Left lung (tissue), 4 donors: ENCODE measurements at regions not wholly inside any gene's neighbourhood (a gene's known extent, or its start where the extent isn't known, plus 50 kb on each side); places are given as distances from the start of the nearest gene placed in this dataset.

ENCODE experiments used
- ATAC-seq: fragments of 200-7000 bp; cut with Tn5 transposase; one replicate; pipeline ENCODE4 v1.9.1; 2020; ENCODE audit warnings: moderate library complexity
- DNase-seq, 4 donors: peaks; one replicate each; pipeline ENCODE4 v3.0.0-alpha.2; 2013 to 2020
- H3K27ac ChIP-seq, 2 donors: fragments of 200-600 bp; sonication (generic) in 1 of 2; one replicate each; pipeline versions ENCODE4 v1.5.0 to v1.8.0; 2020 to 2021
- H3K27me3 ChIP-seq, 2 donors: fragments of 200-600 bp; sonication (generic) in 1 of 2; one replicate each; pipeline versions ENCODE4 v1.5.0 to v1.8.0; 2020 to 2021
- H3K36me3 ChIP-seq, 2 donors: fragments of 200-600 bp; sonication (generic) in 1 of 2; one replicate each; pipeline versions ENCODE4 v1.5.0 to v1.8.0; 2020 to 2021
- H3K4me1 ChIP-seq, 2 donors: fragments of 200-600 bp; one replicate each; pipeline ENCODE4 v1.8.0; 2021
- H3K4me3 ChIP-seq, 2 donors: fragments of 200-600 bp; sonication (generic) in 1 of 2; one replicate each; pipeline versions ENCODE4 v1.5.0 to v1.8.0; 2020 to 2021; ENCODE audit warnings: mild to moderate bottlenecking in 1 of 2
- H3K9me3 ChIP-seq, 2 donors: fragments of 200-600 bp; sonication (generic) in 1 of 2; one replicate each; pipeline versions ENCODE4 v1.5.0 to v1.8.0; 2020 to 2021
- CTCF ChIP-seq, 2 donors: fragments of 200-600 bp; sonication (generic) in 1 of 2; IDR thresholded peaks; one replicate each; pipeline versions ENCODE4 v1.5.0 to v1.8.0; 2021; ENCODE audit warnings: antibody characterized with exemption in 2 of 2
- intact Hi-C, 2 donors: fragments of 100-400 bp; cut with DNase I; formaldehyde crosslinking; loops; one replicate each; pipeline versions ENCODE4 v1.11.2 to v1.14.2; 2022
- donor health status: DM: no; HTN: yes; CAD: no.
- donor health status: DM: no; HTN: no; CAD: no.

GRCh38 chr14:62027958-62028357, 265.7 kb downstream of the SNAPC1 start:
- Histone ChIP-seq H3K36me3 (no peaks in the 10 kb centered on the region), H3K9me3 (peaks cover 0 to 4% of the 10 kb centered on the region in 2 donors), H3K27me3 (no peaks in the 10 kb centered on the region), H3K27ac (no peak overlapping the region), H3K4me1 (no peaks in the 10 kb centered on the region), H3K4me3 (no peak overlapping the region)
- intact Hi-C loops, result no loop called here
- no peak for TF ChIP-seq CTCF (IDR thresholded peaks at IDR 0.05)
- ATAC-seq, result no peak
- DNase-seq, result no peak

DNA sequence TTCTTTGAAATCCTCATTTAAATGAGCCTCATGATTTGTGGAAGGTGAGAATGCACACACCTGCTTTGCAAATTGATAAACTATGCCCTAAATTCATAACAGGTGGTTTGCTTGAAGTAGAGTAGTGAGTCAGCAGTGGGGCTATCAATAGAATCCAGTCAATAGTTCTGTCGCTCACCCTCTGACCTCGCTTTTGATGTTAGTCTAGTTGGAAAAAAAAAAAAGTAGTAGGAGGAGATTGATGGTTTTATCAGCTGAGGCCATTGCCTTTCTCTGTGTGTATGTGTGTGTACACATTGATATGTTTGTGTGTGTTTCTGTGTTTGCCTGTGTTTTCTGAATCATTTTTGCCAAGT, 267.3 kb downstream of the SNAPC1 start:
- DNase-seq (no peak), ATAC-seq (no peak)
- Histone ChIP-seq H3K4me3 (no peak overlapping the region), H3K27ac (no peak overlapping the region), H3K4me1 (no peaks in the 10 kb centered on the region), H3K36me3 (no peaks in the 10 kb centered on the region), H3K27me3 (no peaks in the 10 kb centered on the region), H3K9me3 (peaks cover 0 to 4% of the 10 kb centered on the region in 2 donors)
- no peak for TF ChIP-seq CTCF (IDR thresholded peaks at IDR 0.05)
- intact Hi-C loops, result no loop called here

DNA sequence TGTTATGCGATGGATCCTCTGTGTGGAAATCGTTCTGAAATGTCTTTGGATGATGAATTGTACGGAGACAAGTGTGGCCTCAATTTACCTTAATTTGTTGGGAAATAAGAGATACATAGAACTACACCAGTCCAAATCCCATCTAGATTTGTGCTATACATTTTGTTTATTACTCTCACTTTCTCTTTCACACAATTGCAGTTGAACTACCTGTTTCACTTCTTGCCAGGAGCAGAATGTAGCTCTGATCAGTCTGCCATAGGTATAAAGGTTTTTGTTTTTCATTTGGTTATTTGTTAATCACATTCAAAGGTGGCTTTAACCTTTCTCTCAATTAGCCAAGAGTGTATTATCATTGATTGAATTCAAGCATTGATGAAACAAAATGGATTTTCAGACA, 268.2 kb downstream of the SNAPC1 start:
- Histone ChIP-seq H3K4me3 (no peak overlapping the region), H3K27me3 (no peaks in the 10 kb centered on the region), H3K27ac (no peak overlapping the region), H3K36me3 (no peaks in the 10 kb centered on the region), H3K9me3 (no peaks in the 10 kb centered on the region), H3K4me1 (no peaks in the 10 kb centered on the region)
- ATAC-seq (no peak), DNase-seq (no peak)
- TF ChIP-seq CTCF (IDR thresholded peaks at IDR 0.05), result no peak
- intact Hi-C loops, result no loop called here

DNA sequence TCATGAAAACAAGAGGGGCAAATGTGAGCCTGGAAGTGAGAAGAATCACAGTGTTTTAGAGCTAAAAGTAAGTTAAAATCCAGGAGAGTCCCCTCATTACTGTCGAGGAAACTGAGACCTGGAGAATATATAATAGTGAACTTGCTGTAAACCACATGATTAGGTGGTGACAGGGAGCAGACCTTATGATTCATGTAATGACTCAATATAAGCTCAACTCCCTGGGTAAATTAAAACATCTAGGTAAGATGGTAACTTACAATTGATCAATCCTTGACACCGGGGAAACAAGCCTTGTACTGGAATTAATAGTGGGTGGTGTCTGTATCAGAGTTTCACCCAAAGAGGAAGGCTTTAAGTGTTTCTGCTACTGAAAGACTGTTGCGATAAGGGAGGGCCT, 269.3 kb downstream of the SNAPC1 start:
- no peak for TF ChIP-seq CTCF (IDR thresholded peaks at IDR 0.05)
- no peaks in the 10 kb centered on the region for H3K27me3 ChIP-seq
- no peaks in the 10 kb centered on the region for H3K36me3 ChIP-seq
- H3K9me3 ChIP-seq, result no peaks in the 10 kb centered on the region
- no peak overlapping the region for H3K4me3 ChIP-seq
- intact Hi-C loops, result no loop called here
- DNase-seq, result no peak
- no peak for ATAC-seq
- no peaks in the 10 kb centered on the region for H3K4me1 ChIP-seq
- no peak overlapping the region for H3K27ac ChIP-seq

- TF ChIP-seq CTCF (IDR thresholded peaks at IDR 0.05), result no peak
- ATAC-seq, result no peak
- H3K27me3 ChIP-seq, result no peaks in the 10 kb centered on the region
- H3K4me3 ChIP-seq, result no peak overlapping the region
- intact Hi-C loops, result no loop called here
- DNase-seq, result no peak
- H3K4me1 ChIP-seq, result no peaks in the 10 kb centered on the region
- no peaks in the 10 kb centered on the region for H3K36me3 ChIP-seq
- H3K9me3 ChIP-seq, result peaks cover 0 to 7% of the 10 kb centered on the region in 2 donors
- no peak overlapping the region for H3K27ac ChIP-seq
These were observed 291.0 kb downstream of the SNAPC1 start for GRCh38 chr14:62053188-62053587.
